Stomach (tissue), 4 donors: ENCODE measurements at regions not wholly inside any gene's neighbourhood (a gene's known extent, or its start where the extent isn't known, plus 50 kb on each side); places are given as distances from the start of the nearest gene placed in this dataset.

Experiments used
- EP300 ChIP-seq: sonication (generic); formaldehyde crosslinking; IDR thresholded peaks from one replicate; pipeline ENCODE4 v1.6.1; 2017; ENCODE audit warnings: antibody characterized with exemption
- POLR2A ChIP-seq, 4 donors: fragments of 450-650 bp; IDR thresholded peaks; one replicate each; pipeline ENCODE4 v1.6.1; 2016; ENCODE audit warnings: antibody characterized with exemption in 4 of 4, control low read depth in 2 of 4, mild to moderate bottlenecking in 1 of 4, moderate library complexity in 1 of 4
- POLR2AphosphoS5 ChIP-seq, 3 donors: sonication (generic); formaldehyde crosslinking; IDR thresholded peaks; one replicate each; pipeline ENCODE4 v1.6.1; 2016; ENCODE audit warnings: antibody characterized with exemption in 3 of 3
- TF ChIP-seq, protein P1 (sequence below), 7 experiments: fragments of 450-650 bp in 4 of 7; fragments of 200-600 bp in 3 of 7; sonication (generic) in 3 of 7; IDR thresholded peaks; one replicate each; pipeline ENCODE4 v1.5.1; 2016 to 2019; ENCODE audit warnings: antibody characterized with exemption in 7 of 7, control low read depth in 2 of 7, mild to moderate bottlenecking in 1 of 7

DNA sequence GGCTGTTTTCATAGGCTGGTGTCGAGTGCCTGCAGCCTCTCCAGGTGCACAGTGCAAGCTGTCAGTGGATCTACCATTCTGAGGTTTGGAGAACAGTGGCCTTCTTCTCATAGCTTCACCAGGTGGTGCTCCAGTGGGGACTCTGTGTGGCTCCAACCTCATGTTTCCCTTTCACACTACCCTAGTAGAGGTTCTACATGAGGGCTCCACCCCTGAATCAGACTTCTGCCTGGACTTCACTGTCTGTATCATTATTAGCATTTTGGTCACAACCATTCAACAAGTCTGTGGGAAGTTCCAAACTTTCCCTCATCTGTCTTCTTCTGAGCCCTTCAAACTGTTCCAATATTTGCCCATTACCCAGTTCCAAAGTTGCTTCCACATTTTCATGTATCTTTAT, 1003.7 kb downstream of the MCTP2 start:
- TF ChIP-seq, protein P1, sequence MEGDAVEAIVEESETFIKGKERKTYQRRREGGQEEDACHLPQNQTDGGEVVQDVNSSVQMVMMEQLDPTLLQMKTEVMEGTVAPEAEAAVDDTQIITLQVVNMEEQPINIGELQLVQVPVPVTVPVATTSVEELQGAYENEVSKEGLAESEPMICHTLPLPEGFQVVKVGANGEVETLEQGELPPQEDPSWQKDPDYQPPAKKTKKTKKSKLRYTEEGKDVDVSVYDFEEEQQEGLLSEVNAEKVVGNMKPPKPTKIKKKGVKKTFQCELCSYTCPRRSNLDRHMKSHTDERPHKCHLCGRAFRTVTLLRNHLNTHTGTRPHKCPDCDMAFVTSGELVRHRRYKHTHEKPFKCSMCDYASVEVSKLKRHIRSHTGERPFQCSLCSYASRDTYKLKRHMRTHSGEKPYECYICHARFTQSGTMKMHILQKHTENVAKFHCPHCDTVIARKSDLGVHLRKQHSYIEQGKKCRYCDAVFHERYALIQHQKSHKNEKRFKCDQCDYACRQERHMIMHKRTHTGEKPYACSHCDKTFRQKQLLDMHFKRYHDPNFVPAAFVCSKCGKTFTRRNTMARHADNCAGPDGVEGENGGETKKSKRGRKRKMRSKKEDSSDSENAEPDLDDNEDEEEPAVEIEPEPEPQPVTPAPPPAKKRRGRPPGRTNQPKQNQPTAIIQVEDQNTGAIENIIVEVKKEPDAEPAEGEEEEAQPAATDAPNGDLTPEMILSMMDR (IDR thresholded peaks at IDR 0.05), result no peak
- no peak for TF ChIP-seq POLR2AphosphoS5 (IDR thresholded peaks at IDR 0.05)
- no peak for TF ChIP-seq POLR2A (IDR thresholded peaks at IDR 0.05)
- no peak for TF ChIP-seq EP300
